IMR-90 (cell line): ENCODE measurements at regions not wholly inside any gene's neighbourhood (a gene's known extent, or its start where the extent isn't known, plus 50 kb on each side); places are given as distances from the start of the nearest gene placed in this dataset.

Source experiments
- ATAC-seq: fragments of 200-7000 bp; cut with Tn5 transposase; 2 replicates; pipeline ENCODE4 v1.9.1; 2020; ENCODE audit warnings: low read depth, mild to moderate bottlenecking, moderate library complexity
- BruUV-seq: library from RNA; stranded (reverse); fragments of 400-500 nt; replicated peaks from 2 replicates; lab custom pipeline; 2021; lab: Mats Ljungman, UMichigan
- CTCF ChIA-PET: fragments of 300-600 bp; formaldehyde crosslinking; extraction: SDS; loops from one replicate; lab custom pipeline; 2021; ENCODE audit warnings: antibody characterized with exemption; lab: Yijun Ruan, JAX
- POLR2A ChIA-PET: fragments of 300-600 bp; sonication (Branson Sonifier 250); formaldehyde crosslinking; loops from one replicate; lab custom pipeline; 2022; ENCODE audit warnings: antibody characterized with exemption; ENCODE audit not compliant: unreplicated experiment; lab: Charles Lee
- DNase-seq: peaks from one replicate; pipeline ENCODE4 v3.0.0; 2013
- H2AFZ ChIP-seq: replicated peaks from 2 replicates; pipeline ENCODE3; 2013; ENCODE audit warnings: low read length, mild to moderate bottlenecking; ENCODE audit not compliant: poor library complexity
- H2AK5ac ChIP-seq: 2 replicates; pipeline ENCODE4 v1.6.1; 2013; ENCODE audit warnings: low read depth, low read length, inconsistent platforms
- H2AK9ac ChIP-seq: replicated peaks from 2 replicates; pipeline ENCODE3; 2013; ENCODE audit warnings: mild to moderate bottlenecking, low read depth, low read length, moderate library complexity; ENCODE audit not compliant: poor library complexity
- H2BK120ac ChIP-seq: 2 replicates; pipeline ENCODE4 v1.6.1; 2013; ENCODE audit warnings: low read depth, low read length, inconsistent platforms
- H2BK15ac ChIP-seq: 3 replicates; pipeline ENCODE4 v1.6.1; 2013; ENCODE audit warnings: low read depth, low read length, inconsistent platforms
- H2BK20ac ChIP-seq: 2 replicates; pipeline ENCODE4 v1.6.1; 2013; ENCODE audit warnings: low read depth, mild to moderate bottlenecking, inconsistent platforms, low read length, moderate library complexity
- H2BK5ac ChIP-seq: 2 replicates; pipeline ENCODE4 v1.6.1; 2013; ENCODE audit warnings: mild to moderate bottlenecking, low read depth, low read length, inconsistent platforms; ENCODE audit not compliant: poor library complexity, severe bottlenecking
- H3K14ac ChIP-seq: replicated peaks from 2 replicates; pipeline ENCODE4 v1.6.1; 2013; ENCODE audit warnings: low read depth, low read length, inconsistent platforms
- H3K18ac ChIP-seq: 2 replicates; pipeline ENCODE4 v1.6.1; 2013; ENCODE audit warnings: low read depth, low read length, control low read depth
- H3K23ac ChIP-seq: 2 replicates; pipeline ENCODE4 v1.6.1; 2013; ENCODE audit warnings: low read depth, low read length, inconsistent platforms
- H3K27ac ChIP-seq: 2 replicates; pipeline ENCODE4 v1.5.1; 2013; ENCODE audit warnings: mild to moderate bottlenecking, control low read depth, low read length; ENCODE audit not compliant: insufficient read depth
- H3K27me3 ChIP-seq: 2 replicates; pipeline ENCODE4 v1.6.1; 2013; ENCODE audit warnings: low read length; ENCODE audit not compliant: control insufficient read depth, insufficient read depth
- H3K36me3 ChIP-seq: 2 replicates; pipeline ENCODE4 v1.6.1; 2013; ENCODE audit warnings: low read length, mixed read lengths; ENCODE audit not compliant: control insufficient read depth, insufficient read depth
- H3K4ac ChIP-seq: 2 replicates; pipeline ENCODE4 v1.6.1; 2013; ENCODE audit warnings: low read depth, low read length, inconsistent platforms
- H3K4me1 ChIP-seq: 2 replicates; pipeline ENCODE4 v1.6.1; 2013; ENCODE audit warnings: low read length, mixed read lengths; ENCODE audit not compliant: control insufficient read depth, insufficient read depth
- H3K4me2 ChIP-seq: 2 replicates; pipeline ENCODE4 v1.6.1; 2013; ENCODE audit warnings: low read depth, mild to moderate bottlenecking, control low read depth, low read length, moderate library complexity
- H3K4me3 ChIP-seq: 2 replicates; pipeline ENCODE4 v1.5.1; 2013; ENCODE audit warnings: low read depth, mild to moderate bottlenecking, control low read depth, low read length, moderate library complexity; ENCODE audit not compliant: insufficient read depth
- H3K56ac ChIP-seq: 2 replicates; pipeline ENCODE4 v1.6.1; 2013; ENCODE audit warnings: low read length, inconsistent platforms; ENCODE audit not compliant: insufficient read depth; ENCODE audit errors: extremely low read depth
- H3K79me1 ChIP-seq, 2 experiments: 2 replicates each; pipeline ENCODE4 v1.6.1; 2013; ENCODE audit warnings: low read length in 2 of 2, inconsistent platforms in 1 of 2, low read depth in 1 of 2
- H3K9ac ChIP-seq: 2 replicates; pipeline ENCODE4 v1.6.1; 2013; ENCODE audit warnings: low read depth, low read length, control low read depth
- H3K9me1 ChIP-seq: 2 replicates; pipeline ENCODE4 v1.6.1; 2013; ENCODE audit warnings: low read length, inconsistent platforms; ENCODE audit not compliant: insufficient read depth
- H3K9me3 ChIP-seq: 2 replicates; pipeline ENCODE4 v1.6.1; 2013; ENCODE audit warnings: low read length; ENCODE audit not compliant: control insufficient read depth, insufficient read depth
- H4K20me1 ChIP-seq: 2 replicates; pipeline ENCODE4 v1.6.1; 2013; ENCODE audit warnings: low read length, inconsistent platforms; ENCODE audit not compliant: insufficient read depth
- H4K5ac ChIP-seq: 2 replicates; pipeline ENCODE4 v1.6.1; 2013; ENCODE audit warnings: mild to moderate bottlenecking, low read depth, low read length, control low read depth
- H4K8ac ChIP-seq, 2 experiments: 2 replicates each; pipeline ENCODE4 v1.6.1; 2013; ENCODE audit warnings: low read depth in 2 of 2, low read length in 2 of 2, control low read depth in 1 of 2, inconsistent platforms in 1 of 2
- H4K91ac ChIP-seq: 2 replicates; pipeline ENCODE4 v1.6.1; 2013; ENCODE audit warnings: low read depth, low read length, inconsistent platforms; ENCODE audit not compliant: insufficient read depth
- FOS ChIP-seq: fragments of 150-350 bp; IDR thresholded peaks from 2 replicates; pipeline ENCODE4 v1.6.1; 2016; ENCODE audit warnings: low read depth, low read length
- MAFK ChIP-seq: IDR thresholded peaks from 2 replicates; pipeline ENCODE4 v1.6.1; 2012; ENCODE audit warnings: low read depth, low read length, improper control_type of control experiment
- RCOR1 ChIP-seq: IDR thresholded peaks from 2 replicates; pipeline ENCODE4 v1.6.1; 2012; ENCODE audit warnings: mild to moderate bottlenecking, low read length, improper control_type of control experiment; ENCODE audit not compliant: insufficient replicate concordance
- RFX5 ChIP-seq: IDR thresholded peaks from 2 replicates; pipeline ENCODE4 v1.8.0; 2012; ENCODE audit warnings: low read depth, mild to moderate bottlenecking, low read length, moderate library complexity
- dilution Hi-C: fragments of 300-500 bp; cut with HindIII; formaldehyde crosslinking; loops from one replicate; pipeline ENCODE4 v1.14.3; 2018; ENCODE audit warnings: low sequenced_read_pairs; ENCODE audit not compliant: unreplicated experiment
- in situ Hi-C: fragments of 300-500 bp; cut with MboI; formaldehyde crosslinking; loops from 3 replicates; pipeline ENCODE4 v1.14.3; 2019; ENCODE audit warnings: low sequenced_read_pairs, inconsistent platforms, mixed read lengths
- intact Hi-C: fragments of 100-400 bp; cut with micrococcal nuclease; formaldehyde crosslinking; loops from 2 replicates; pipeline ENCODE4 v1.10.0; 2022
- TF ChIP-seq, protein P1 (sequence below): conservative IDR thresholded peaks from 2 replicates; pipeline ENCODE4 v1.5.1; 2012; ENCODE audit warnings: mild to moderate bottlenecking, low read depth, low read length, improper control_type of control experiment
- TF ChIP-seq, protein P2 (sequence below): fragments of 150-350 bp; IDR thresholded peaks from 2 replicates; pipeline ENCODE4 v1.6.1; 2017; ENCODE audit warnings: mild to moderate bottlenecking, antibody characterized with exemption, low read length, low read depth

DNA sequence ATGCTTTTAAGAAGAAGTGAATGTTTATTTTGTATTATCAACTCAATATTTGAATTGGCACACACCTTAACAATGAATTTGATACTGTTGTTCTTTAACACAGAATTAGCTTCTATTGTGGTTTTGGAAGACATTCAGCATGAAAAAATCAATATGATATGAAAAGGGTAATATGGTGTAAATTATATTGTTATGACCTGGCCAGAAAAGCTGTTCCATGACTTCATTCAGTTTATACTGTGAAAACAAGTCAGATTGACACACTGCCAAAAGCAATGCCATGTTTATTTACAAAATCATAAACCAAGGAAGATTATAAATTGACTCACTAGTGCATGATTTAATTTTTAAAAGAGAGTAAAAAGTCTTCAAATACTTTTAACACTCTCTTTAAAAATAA, 851.4 kb upstream of the SEL1L start:
- no peak overlapping the region for H3K27ac ChIP-seq
- H4K91ac ChIP-seq, result no peak overlapping the region
- H3K36me3 ChIP-seq, result no peaks in the 10 kb centered on the region
- H2BK5ac ChIP-seq, result no peak overlapping the region
- H3K9me3 ChIP-seq, result peaks cover 2% of the 10 kb centered on the region; the same call in 1 of the 2 replicates
- H3K9ac ChIP-seq, result no peak overlapping the region
- H4K8ac ChIP-seq, result no peak overlapping the region
- no peak overlapping the region for H3K4me2 ChIP-seq
- TF ChIP-seq, protein P1, sequence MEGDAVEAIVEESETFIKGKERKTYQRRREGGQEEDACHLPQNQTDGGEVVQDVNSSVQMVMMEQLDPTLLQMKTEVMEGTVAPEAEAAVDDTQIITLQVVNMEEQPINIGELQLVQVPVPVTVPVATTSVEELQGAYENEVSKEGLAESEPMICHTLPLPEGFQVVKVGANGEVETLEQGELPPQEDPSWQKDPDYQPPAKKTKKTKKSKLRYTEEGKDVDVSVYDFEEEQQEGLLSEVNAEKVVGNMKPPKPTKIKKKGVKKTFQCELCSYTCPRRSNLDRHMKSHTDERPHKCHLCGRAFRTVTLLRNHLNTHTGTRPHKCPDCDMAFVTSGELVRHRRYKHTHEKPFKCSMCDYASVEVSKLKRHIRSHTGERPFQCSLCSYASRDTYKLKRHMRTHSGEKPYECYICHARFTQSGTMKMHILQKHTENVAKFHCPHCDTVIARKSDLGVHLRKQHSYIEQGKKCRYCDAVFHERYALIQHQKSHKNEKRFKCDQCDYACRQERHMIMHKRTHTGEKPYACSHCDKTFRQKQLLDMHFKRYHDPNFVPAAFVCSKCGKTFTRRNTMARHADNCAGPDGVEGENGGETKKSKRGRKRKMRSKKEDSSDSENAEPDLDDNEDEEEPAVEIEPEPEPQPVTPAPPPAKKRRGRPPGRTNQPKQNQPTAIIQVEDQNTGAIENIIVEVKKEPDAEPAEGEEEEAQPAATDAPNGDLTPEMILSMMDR, result no peak
- TF ChIP-seq RFX5 (no peak), RCOR1 (no peak), MAFK (no peak), FOS (no peak)
- TF ChIP-seq, protein P2, sequence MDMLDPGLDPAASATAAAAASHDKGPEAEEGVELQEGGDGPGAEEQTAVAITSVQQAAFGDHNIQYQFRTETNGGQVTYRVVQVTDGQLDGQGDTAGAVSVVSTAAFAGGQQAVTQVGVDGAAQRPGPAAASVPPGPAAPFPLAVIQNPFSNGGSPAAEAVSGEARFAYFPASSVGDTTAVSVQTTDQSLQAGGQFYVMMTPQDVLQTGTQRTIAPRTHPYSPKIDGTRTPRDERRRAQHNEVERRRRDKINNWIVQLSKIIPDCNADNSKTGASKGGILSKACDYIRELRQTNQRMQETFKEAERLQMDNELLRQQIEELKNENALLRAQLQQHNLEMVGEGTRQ, result no peak
- POLR2A ChIA-PET, result no interaction called here
- H3K4me1 ChIP-seq, result no peaks in the 10 kb centered on the region
- no TSS peak for BruUV-seq
- H2BK15ac ChIP-seq, result no peak overlapping the region
- H2BK120ac ChIP-seq, result no peak overlapping the region
- in situ Hi-C loops, result no loop called here
- H3K18ac ChIP-seq, result no peak overlapping the region
- no peak overlapping the region for H3K4me3 ChIP-seq
- no peak overlapping the region for H4K5ac ChIP-seq
- no peak overlapping the region for H2BK20ac ChIP-seq
- H3K9me1 ChIP-seq, result no peaks in the 10 kb centered on the region
- H3K79me1 ChIP-seq, result no peaks in the 10 kb centered on the region
- no peak overlapping the region for H2AK5ac ChIP-seq
- no peak overlapping the region for H2AK9ac ChIP-seq
- no peak overlapping the region for H3K14ac ChIP-seq
- intact Hi-C loops, result no loop called here
- H3K4ac ChIP-seq, result no peak overlapping the region
- dilution Hi-C loops, result no loop called here
- no peaks in the 10 kb centered on the region for H3K27me3 ChIP-seq
- CTCF ChIA-PET, result no interaction called here
- H3K23ac ChIP-seq, result no peak overlapping the region
- ATAC-seq (no peak), DNase-seq (no peak)
- H3K56ac ChIP-seq, result no peak overlapping the region
- H2AFZ ChIP-seq, result no peak overlapping the region
- H4K20me1 ChIP-seq, result no peaks in the 10 kb centered on the region
